Progenitor cell of endocrine pancreas (in vitro differentiated cells): ENCODE measurements at regions not wholly inside any gene's neighbourhood (a gene's known extent, or its start where the extent isn't known, plus 50 kb on each side); places are given as distances from the start of the nearest gene placed in this dataset.

Experiments
- DNase-seq: peaks from one replicate; pipeline ENCODE4 v3.0.0; 2021; ENCODE audit warnings: low spot score; ENCODE audit not compliant: unreplicated experiment
- H3K27ac Mint-ChIP-seq: 2 replicates; pipeline ENCODE4 v1.8.0; 2021; ENCODE audit warnings: mild to moderate bottlenecking, moderate library complexity, mixed read lengths
- H3K27me3 Mint-ChIP-seq: 2 replicates; pipeline ENCODE4 v1.8.0; 2021; ENCODE audit warnings: mixed read lengths
- H3K36me3 Mint-ChIP-seq: 2 replicates; pipeline ENCODE4 v1.8.0; 2022; ENCODE audit warnings: mixed read lengths; ENCODE audit not compliant: insufficient read depth
- H3K4me1 Mint-ChIP-seq: 2 replicates; pipeline ENCODE4 v1.8.0; 2021; ENCODE audit warnings: low read depth, mixed read lengths
- H3K4me3 Mint-ChIP-seq: 2 replicates; pipeline ENCODE4 v1.8.0; 2021; ENCODE audit warnings: low read depth, mild to moderate bottlenecking, moderate library complexity, mixed read lengths
- H3K9me3 Mint-ChIP-seq: 2 replicates; pipeline ENCODE4 v1.8.0; 2021; ENCODE audit warnings: low read depth, mixed read lengths
- TF ChIP-seq, protein P1 (sequence below): fragments of 200-600 bp; sonication (generic); IDR thresholded peaks from one replicate; pipeline ENCODE4 v1.5.0; 2021; ENCODE audit warnings: antibody characterized with exemption, mild to moderate bottlenecking; ENCODE audit not compliant: unreplicated experiment

DNA sequence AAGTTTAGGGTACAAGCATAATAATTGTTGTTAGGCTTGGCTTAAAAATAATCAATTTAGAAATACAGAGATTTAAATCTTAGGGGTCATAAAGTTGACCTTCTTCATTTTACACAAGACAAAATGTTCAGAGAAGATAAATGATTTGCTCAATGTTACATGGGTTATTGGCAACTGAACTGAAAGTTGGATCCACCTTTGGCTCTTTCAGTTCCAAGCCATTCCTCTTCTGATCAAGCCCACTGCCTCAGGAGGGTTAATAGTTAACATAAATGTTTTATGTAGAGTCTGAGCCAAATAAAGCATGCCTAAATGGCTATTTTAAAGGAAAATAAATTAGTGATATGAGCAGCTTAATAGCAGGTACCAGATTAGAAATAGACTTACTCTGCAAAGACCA is 79.1 kb upstream of the RHOBTB1 start:
- Mint-ChIP-seq H3K27ac (no peak overlapping the region), H3K36me3 (no peaks in the 10 kb centered on the region), H3K9me3 (peaks cover 3% of the 10 kb centered on the region), H3K4me3 (no peak overlapping the region), H3K4me1 (peaks cover 11% of the 10 kb centered on the region), H3K27me3 (no peaks in the 10 kb centered on the region)
- TF ChIP-seq, protein P1, sequence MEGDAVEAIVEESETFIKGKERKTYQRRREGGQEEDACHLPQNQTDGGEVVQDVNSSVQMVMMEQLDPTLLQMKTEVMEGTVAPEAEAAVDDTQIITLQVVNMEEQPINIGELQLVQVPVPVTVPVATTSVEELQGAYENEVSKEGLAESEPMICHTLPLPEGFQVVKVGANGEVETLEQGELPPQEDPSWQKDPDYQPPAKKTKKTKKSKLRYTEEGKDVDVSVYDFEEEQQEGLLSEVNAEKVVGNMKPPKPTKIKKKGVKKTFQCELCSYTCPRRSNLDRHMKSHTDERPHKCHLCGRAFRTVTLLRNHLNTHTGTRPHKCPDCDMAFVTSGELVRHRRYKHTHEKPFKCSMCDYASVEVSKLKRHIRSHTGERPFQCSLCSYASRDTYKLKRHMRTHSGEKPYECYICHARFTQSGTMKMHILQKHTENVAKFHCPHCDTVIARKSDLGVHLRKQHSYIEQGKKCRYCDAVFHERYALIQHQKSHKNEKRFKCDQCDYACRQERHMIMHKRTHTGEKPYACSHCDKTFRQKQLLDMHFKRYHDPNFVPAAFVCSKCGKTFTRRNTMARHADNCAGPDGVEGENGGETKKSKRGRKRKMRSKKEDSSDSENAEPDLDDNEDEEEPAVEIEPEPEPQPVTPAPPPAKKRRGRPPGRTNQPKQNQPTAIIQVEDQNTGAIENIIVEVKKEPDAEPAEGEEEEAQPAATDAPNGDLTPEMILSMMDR, result no peak
- DNase-seq, result no peak

DNA sequence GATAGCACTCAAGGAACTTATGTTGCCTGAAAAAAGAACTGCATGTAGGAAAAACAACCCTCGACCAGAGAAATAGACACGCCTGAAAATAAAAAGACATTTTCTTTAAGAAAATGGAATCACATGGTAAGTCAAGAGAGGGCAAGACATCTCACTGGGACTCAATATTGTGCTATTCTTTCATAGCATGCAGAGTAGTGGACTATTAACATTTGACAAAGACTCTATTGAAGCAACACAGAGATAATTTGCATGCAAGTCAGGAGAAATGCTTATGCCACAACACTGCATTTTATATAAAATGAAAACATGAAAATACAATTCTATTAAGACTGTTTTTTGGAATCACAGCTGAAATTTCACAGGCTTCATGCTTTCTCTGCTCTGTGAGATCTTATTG is 77.9 kb upstream of the RHOBTB1 start:
- TF ChIP-seq, protein P1, result no peak

DNA sequence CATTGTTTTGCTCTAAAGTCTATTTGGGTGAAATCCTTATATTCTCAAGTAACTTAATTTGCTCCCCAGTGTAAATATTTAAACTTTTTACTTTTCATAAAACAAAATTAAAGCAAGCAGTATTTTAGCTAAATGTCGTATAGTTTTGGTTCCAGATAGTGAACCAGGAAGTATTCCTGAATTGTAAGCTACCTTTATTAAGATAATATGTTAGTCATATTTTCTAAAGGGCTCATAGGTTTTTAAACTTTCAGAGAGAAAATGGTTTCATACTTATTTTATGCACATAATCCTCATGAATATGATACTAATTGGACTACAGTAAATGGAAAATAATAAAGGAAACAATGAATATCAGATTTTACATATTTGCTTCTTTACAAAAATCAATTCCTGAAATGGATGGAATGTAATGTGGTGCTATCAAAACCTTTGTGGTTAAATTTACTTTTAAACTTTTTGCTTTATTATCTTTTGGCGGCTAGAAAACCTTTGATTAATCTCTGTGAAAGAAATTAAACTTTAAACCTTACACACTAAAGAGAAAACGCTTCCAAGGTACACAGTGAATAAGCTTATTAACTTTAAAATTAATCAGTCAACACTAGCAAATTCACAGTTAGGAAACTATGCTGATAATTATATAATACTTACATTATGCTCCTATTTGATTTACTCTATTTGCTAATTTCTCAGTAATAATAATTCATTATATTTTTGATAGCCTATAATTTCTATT is 76.6 kb upstream of the RHOBTB1 start:
- peaks cover 12% of the 10 kb centered on the region for H3K4me1 Mint-ChIP-seq
- peaks cover 3% of the 10 kb centered on the region for H3K9me3 Mint-ChIP-seq
- TF ChIP-seq, protein P1, result no peak
- DNase-seq, result no peak
- no peaks in the 10 kb centered on the region for H3K27me3 Mint-ChIP-seq
- no peaks in the 10 kb centered on the region for H3K36me3 Mint-ChIP-seq
- H3K4me3 Mint-ChIP-seq, result no peak overlapping the region
- no peak overlapping the region for H3K27ac Mint-ChIP-seq

More for the DNA sequence above, 77.9 kb upstream of the RHOBTB1 start:
- Mint-ChIP-seq H3K27ac (no peak overlapping the region), H3K27me3 (no peaks in the 10 kb centered on the region), H3K4me3 (no peak overlapping the region), H3K9me3 (peaks cover 3% of the 10 kb centered on the region), H3K36me3 (no peaks in the 10 kb centered on the region), H3K4me1 (peaks cover 11% of the 10 kb centered on the region)
- DNase-seq, result no peak

DNA sequence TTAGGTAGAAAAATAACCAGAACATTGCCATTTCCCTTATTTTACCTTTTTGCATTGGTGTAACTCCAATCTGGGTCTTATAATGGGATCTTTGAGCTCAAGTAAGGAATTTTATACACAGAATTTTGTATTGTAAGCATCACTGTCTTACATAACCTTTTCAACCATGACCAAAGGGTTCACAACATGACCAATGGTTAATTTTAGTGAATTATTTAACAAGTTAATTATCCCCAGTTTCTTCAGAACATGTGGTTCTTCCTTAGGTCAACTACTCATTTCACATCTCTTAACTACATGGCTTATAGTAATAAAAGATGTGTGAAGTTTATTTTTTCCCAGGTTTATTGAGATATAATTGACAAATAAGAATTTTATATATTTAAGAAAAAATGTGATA is 74.2 kb upstream of the RHOBTB1 start:
- Mint-ChIP-seq H3K4me3 (no peak overlapping the region), H3K4me1 (peaks cover 6% of the 10 kb centered on the region), H3K27me3 (peaks cover 4% of the 10 kb centered on the region), H3K27ac (no peak overlapping the region), H3K36me3 (no peaks in the 10 kb centered on the region), H3K9me3 (peaks cover 3% of the 10 kb centered on the region)
- TF ChIP-seq, protein P1, result no peak
- DNase-seq, result no peak

DNA sequence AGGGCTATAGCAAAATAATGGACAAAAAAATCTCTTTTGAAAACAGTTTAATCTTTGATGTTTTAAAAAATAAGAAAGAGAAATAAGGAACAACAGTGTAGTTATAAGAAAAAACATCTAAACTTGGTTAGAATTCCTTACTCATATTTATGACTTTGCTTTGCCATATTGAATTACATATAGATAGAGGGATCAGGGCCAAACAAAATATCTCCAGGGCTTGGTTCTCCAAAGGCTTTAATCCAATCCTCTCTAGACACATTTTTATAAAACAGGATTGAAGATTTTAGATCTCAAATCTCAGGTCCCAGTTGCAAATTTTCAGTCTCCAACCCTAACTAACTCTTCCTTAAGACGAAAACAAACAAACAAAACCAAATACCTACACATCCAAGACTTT is 72.6 kb upstream of the RHOBTB1 start:
- H3K4me1 Mint-ChIP-seq, result peaks cover 1% of the 10 kb centered on the region
- no peak for DNase-seq
- no peak overlapping the region for H3K4me3 Mint-ChIP-seq
- H3K36me3 Mint-ChIP-seq, result no peaks in the 10 kb centered on the region
- peaks cover 3% of the 10 kb centered on the region for H3K9me3 Mint-ChIP-seq
- TF ChIP-seq, protein P1, result no peak
- H3K27ac Mint-ChIP-seq, result no peak overlapping the region
- peaks cover 4% of the 10 kb centered on the region for H3K27me3 Mint-ChIP-seq
